K562 (cell line): ENCODE measurements at regions not wholly inside any gene's neighbourhood (a gene's known extent, or its start where the extent isn't known, plus 50 kb on each side); places are given as distances from the start of the nearest gene placed in this dataset.

Experiments
- ARID1B ChIP-seq: fragments of 450-650 bp; IDR thresholded peaks from 2 replicates; pipeline ENCODE4 v1.6.1; 2016; ENCODE audit warnings: antibody characterized with exemption, mild to moderate bottlenecking, inconsistent platforms
- DPF2 ChIP-seq: fragments of 450-650 bp; IDR thresholded peaks from 2 replicates; pipeline ENCODE4 v1.6.1; 2016
- GABPB1 ChIP-seq: sonication (generic); formaldehyde crosslinking; IDR thresholded peaks from 2 replicates; pipeline ENCODE4 v1.8.0; 2022; ENCODE audit warnings: mild to moderate bottlenecking, missing genetic modification reagents
- KDM1A ChIP-seq, 2 experiments: fragments of 450-650 bp; IDR thresholded peaks; 2 replicates each; pipeline ENCODE4 v1.6.1; 2016; ENCODE audit warnings: mild to moderate bottlenecking in 2 of 2
- LEF1 ChIP-seq: fragments of 450-650 bp; IDR thresholded peaks from 2 replicates; pipeline ENCODE4 v1.6.1; 2016; ENCODE audit warnings: mild to moderate bottlenecking
- MYNN ChIP-seq, 2 experiments: sonication (generic); formaldehyde crosslinking in 1 of 2; IDR thresholded peaks; 2 replicates each; pipeline versions ENCODE4 v1.5.0 to v1.6.1; 2016 to 2020; ENCODE audit warnings: antibody characterized with exemption in 1 of 2, missing genetic modification reagents in 1 of 2
- NCOA6 ChIP-seq: fragments of 450-650 bp; IDR thresholded peaks from 2 replicates; pipeline ENCODE4 v1.6.1; 2017; ENCODE audit warnings: mild to moderate bottlenecking
- SAP30 ChIP-seq: fragments of 200-600 bp; sonication (generic); IDR thresholded peaks from 2 replicates; pipeline ENCODE4 v1.6.1; 2012; ENCODE audit warnings: borderline replicate concordance, low read depth, mild to moderate bottlenecking, moderate library complexity, low read length, control low read depth, inconsistent platforms; ENCODE audit not compliant: insufficient read depth, poor library complexity, severe bottlenecking
- SOX6 ChIP-seq: fragments of 450-650 bp; IDR thresholded peaks from 2 replicates; pipeline ENCODE4 v1.6.1; 2014; ENCODE audit warnings: mild to moderate bottlenecking
- TAF9B ChIP-seq: fragments of 450-650 bp; IDR thresholded peaks from 2 replicates; pipeline ENCODE4 v1.6.1; 2018; ENCODE audit warnings: mild to moderate bottlenecking; ENCODE audit not compliant: partially characterized antibody
- TFAP4 ChIP-seq: sonication (generic); formaldehyde crosslinking; IDR thresholded peaks from 2 replicates; pipeline ENCODE4 v1.8.0; 2022; ENCODE audit warnings: missing genetic modification reagents, mild to moderate bottlenecking, moderate library complexity, borderline replicate concordance
- YY1 ChIP-seq, 3 experiments: IDR thresholded peaks; 2 replicates each; pipeline ENCODE4 v1.6.1; 2011; ENCODE audit warnings: low read length in 2 of 3, mild to moderate bottlenecking in 2 of 3, moderate library complexity in 2 of 3, borderline replicate concordance in 1 of 3, control low read depth in 1 of 3, low read depth in 1 of 3; ENCODE audit not compliant: insufficient read depth in 3 of 3, insufficient replicate concordance in 2 of 3, control insufficient read depth in 1 of 3, insufficient read length in 1 of 3; ENCODE audit errors: extremely low read depth in 1 of 3
- ZNF324 ChIP-seq: fragments of 250-450 bp; sonication (Bioruptor Pico); IDR thresholded peaks from 2 replicates; pipeline ENCODE4 v1.4.0; 2020; ENCODE audit warnings: mild to moderate bottlenecking
- ZNF696 ChIP-seq: fragments of 250-450 bp; sonication (Bioruptor Pico); conservative IDR thresholded peaks from 2 replicates; pipeline ENCODE4 v1.4.0; 2020; ENCODE audit warnings: mild to moderate bottlenecking, moderate library complexity
- TF ChIP-seq, protein P1 (sequence below), 2 experiments: fragments of 450-650 bp; conservative IDR thresholded peaks; 2 replicates each; pipeline ENCODE4 v1.6.1; 2017; ENCODE audit warnings: mild to moderate bottlenecking in 2 of 2, moderate library complexity in 2 of 2
- TF ChIP-seq, protein P2 (sequence below): fragments of 200-800 bp; sonication (Bioruptor generic); IDR thresholded peaks from 2 replicates; pipeline ENCODE4 v1.6.1; 2017; ENCODE audit warnings: missing genetic modification characterization, missing compliant biosample characterization
- TF ChIP-seq, protein P3 (sequence below): fragments of 200-800 bp; sonication (Bioruptor generic); IDR thresholded peaks from 2 replicates; pipeline ENCODE4 v1.6.1; 2017; ENCODE audit warnings: missing genetic modification characterization, missing compliant biosample characterization

- TF ChIP-seq ZNF696 (CRISPR knock-in tag), result no peak
- 0 out of 2 replicates have a peak, but pooled peaks have one; percentile 56 for TF ChIP-seq LEF1
- TF ChIP-seq, protein P1, sequence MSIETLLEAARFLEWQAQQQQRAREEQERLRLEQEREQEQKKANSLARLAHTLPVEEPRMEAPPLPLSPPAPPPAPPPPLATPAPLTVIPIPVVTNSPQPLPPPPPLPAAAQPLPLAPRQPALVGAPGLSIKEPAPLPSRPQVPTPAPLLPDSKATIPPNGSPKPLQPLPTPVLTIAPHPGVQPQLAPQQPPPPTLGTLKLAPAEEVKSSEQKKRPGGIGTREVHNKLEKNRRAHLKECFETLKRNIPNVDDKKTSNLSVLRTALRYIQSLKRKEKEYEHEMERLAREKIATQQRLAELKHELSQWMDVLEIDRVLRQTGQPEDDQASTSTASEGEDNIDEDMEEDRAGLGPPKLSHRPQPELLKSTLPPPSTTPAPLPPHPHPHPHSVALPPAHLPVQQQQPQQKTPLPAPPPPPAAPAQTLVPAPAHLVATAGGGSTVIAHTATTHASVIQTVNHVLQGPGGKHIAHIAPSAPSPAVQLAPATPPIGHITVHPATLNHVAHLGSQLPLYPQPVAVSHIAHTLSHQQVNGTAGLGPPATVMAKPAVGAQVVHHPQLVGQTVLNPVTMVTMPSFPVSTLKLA (conservative IDR thresholded peaks at IDR 0.05), result peak in 1 of 2 experiments; percentile 32; a peak in 1 of 4 replicates
- TF ChIP-seq, protein P2, sequence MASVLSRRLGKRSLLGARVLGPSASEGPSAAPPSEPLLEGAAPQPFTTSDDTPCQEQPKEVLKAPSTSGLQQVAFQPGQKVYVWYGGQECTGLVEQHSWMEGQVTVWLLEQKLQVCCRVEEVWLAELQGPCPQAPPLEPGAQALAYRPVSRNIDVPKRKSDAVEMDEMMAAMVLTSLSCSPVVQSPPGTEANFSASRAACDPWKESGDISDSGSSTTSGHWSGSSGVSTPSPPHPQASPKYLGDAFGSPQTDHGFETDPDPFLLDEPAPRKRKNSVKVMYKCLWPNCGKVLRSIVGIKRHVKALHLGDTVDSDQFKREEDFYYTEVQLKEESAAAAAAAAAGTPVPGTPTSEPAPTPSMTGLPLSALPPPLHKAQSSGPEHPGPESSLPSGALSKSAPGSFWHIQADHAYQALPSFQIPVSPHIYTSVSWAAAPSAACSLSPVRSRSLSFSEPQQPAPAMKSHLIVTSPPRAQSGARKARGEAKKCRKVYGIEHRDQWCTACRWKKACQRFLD, result 0 out of 2 replicates have a peak, but pooled peaks have one; percentile 44
- peak; percentile 60 for TF ChIP-seq TAF9B
- no peak for TF ChIP-seq NCOA6
- no peak for TF ChIP-seq ZNF324 (CRISPR knock-in tag)
- peak; percentile 76 for TF ChIP-seq TFAP4
- TF ChIP-seq DPF2, result peak; percentile 54; the same call in 1 of the 2 replicates
- TF ChIP-seq SOX6, result 0 out of 2 replicates have a peak, but pooled peaks have one; percentile 13
- 0 out of 2 replicates have a peak, but pooled peaks have one; percentile 31 for TF ChIP-seq MYNN (IDR thresholded peaks at IDR 0.05)
- no peak for TF ChIP-seq MYNN (CRISPR knock-in tag; IDR thresholded peaks at IDR 0.05)
- peak in 1 of 3 experiments; percentile 21 for TF ChIP-seq YY1 (IDR thresholded peaks at IDR 0.05; ENCODE audit: borderline replicate concordance in 1 of 3, control insufficient read depth in 1 of 3, extremely low read depth in 1 of 3, insufficient read depth in 3 of 3, insufficient read length in 1 of 3, insufficient replicate concordance in 2 of 3, low read depth in 1 of 3, low read length in 2 of 3)
- TF ChIP-seq, protein P3, sequence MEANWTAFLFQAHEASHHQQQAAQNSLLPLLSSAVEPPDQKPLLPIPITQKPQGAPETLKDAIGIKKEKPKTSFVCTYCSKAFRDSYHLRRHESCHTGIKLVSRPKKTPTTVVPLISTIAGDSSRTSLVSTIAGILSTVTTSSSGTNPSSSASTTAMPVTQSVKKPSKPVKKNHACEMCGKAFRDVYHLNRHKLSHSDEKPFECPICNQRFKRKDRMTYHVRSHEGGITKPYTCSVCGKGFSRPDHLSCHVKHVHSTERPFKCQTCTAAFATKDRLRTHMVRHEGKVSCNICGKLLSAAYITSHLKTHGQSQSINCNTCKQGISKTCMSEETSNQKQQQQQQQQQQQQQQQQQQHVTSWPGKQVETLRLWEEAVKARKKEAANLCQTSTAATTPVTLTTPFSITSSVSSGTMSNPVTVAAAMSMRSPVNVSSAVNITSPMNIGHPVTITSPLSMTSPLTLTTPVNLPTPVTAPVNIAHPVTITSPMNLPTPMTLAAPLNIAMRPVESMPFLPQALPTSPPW (CRISPR knock-in tag), result peak; percentile 94
- TF ChIP-seq KDM1A (IDR thresholded peaks at IDR 0.05), result 0 out of 4 replicates have a peak, but pooled peaks of 1 of the 2 experiments have one; percentile 17
- TF ChIP-seq ARID1B, result peak; percentile 22; the same call in 1 of the 2 replicates
- no peak for TF ChIP-seq GABPB1
- TF ChIP-seq SAP30, result no peak
Observed at GRCh38 chr3:72487078-72487765, 361.0 kb downstream of the SHQ1 start (continued).
